Left hindlimb (tissue), 1 donor: ENCODE measurements at regions not wholly inside any gene's neighbourhood (a gene's known extent, or its start where the extent isn't known, plus 50 kb on each side); places are given as distances from the start of the nearest gene placed in this dataset.
"Not testable (repeated sequence)": the region's sequence is repeated elsewhere in the genome, so short reads cannot be mapped to it uniquely, and the experiment has no call there.

Experiments used
- DNase-seq: peaks from one replicate; pipeline ENCODE4 v3.0.0-alpha.2; 2018

DNA sequence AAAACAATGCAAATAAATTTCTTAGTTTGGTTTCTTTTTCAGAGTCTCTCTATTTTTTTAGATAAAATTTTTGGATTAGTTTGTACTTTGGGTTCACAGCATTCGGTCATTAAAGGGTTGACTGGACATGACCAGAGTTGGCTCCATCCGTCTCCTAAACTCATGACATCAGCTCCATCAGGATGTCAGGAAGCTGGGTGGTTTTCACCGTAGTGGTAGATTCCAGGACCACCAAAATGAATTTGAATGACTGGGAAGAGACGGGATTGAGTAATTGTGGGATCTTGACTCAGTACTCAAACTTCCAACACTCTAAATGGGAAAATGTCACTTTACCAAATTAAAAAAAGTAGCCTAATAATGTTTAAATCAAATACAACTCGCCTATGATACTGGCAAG, 279.2 kb upstream of the DUSP10 start:
- no peak for DNase-seq

DNA sequence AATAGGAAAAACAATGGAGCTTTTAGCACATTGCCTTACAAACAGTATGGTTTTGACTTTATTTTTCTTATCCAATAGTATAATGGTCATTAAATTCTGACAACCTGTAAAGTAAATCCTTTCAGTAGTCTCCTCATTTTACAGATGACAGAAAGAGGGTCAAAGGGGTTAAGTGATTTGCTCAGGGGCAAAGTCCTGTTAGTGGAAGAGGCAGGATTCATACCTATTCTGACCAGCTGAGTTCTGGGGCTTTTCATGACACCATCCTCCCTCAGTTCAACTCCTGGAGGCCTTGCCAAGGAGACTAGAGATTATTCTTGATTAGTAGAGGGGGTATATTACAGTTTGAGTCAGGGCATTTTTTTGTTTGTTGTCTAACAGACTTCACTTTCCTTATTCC, 278.7 kb upstream of the DUSP10 start:
- DNase-seq: no peak

DNA sequence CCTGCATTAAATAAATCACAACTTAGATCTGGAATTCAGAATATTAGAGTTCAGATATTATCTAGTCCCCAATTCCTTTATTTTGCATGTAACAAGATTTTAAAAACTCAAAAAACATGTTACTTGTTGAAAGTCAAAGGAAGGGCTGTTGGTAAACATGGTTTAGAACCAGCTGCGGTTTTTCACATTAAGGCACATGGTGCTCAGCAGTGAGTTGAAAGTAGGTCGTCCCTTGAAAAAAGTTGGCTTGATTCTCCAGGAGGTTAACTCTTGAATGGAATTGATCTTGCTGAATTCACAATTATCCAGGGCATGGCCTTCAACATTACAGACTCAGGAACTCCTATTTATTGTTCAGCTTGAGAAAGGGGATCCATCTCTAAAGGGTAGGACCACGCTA, 277.1 kb upstream of the DUSP10 start:
- DNase-seq: no peak

DNA sequence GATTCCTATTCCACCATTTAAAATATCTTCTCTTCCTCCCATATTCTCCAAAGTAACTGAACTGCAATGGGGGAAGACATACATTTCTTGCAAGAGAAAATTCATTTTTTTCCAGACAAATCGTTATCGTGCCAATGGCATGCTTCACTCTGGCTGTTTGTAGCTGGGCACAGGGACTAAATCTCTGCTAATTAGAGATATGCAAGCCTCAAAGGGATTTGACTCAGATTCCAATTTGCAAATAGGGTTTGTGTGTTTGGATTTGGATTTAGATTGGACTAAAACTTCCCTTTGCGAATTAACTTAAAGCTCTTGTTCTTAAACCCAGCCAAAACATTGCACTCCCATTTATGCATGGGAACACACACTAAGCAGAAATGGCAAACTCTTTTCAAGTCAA, 276.2 kb upstream of the DUSP10 start:
- no peak for DNase-seq

DNA sequence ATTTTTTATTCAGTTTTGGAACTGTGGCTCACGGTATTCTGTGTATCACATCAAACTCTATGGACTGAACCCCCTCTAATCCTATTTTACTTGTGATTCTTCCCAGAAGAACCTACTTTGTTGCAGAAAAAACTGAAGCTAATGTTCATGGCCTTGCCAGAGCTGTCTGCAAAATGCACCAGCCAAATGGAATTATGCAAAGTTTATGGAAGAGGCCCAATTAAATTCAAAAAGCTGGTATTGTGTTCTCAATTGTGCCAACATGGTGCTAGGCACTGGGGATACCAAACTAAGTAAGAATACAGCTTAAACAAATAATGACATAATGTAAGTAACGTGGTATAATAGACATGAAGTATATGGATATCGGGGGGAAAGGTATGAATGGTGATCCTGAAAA, 273.8 kb upstream of the DUSP10 start:
- DNase-seq: no peak

DNA sequence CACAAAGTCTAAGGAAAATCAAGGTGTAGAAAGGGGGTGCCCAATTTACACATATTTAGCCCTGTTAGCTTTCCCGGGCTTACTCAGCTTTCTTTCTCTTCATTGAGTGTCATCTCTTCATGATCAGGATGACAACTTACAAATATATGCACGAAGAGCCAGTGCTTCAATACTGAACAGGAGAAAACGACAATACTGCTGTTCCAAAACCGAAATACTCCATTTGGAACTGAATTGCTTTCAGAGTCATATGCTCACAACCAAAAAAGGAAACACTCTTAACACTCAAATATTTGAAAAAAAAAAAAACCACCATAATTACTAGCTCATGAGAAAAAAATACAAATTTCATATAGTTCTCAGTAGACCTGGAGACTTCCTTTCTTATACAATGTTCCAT, 272.1 kb upstream of the DUSP10 start:
- DNase-seq: no peak

DNA sequence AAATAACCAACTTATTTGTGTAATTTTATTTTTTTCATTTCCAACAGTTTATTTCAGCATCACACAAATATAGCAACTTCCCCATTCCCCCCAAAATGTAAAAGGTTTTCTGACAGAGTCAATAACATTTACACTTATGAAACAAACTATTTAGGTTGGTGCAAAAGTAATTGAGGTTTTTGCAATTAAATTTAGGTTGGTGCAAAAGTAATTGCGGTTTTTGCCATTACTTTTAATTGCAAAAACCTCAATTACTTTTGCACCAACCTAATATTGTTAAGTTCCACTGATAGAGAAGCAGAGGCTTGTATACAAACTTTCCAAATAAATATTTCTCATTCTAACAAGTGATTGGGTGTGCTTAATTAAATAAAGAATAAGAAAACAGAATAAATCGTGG, 270.9 kb upstream of the DUSP10 start:
- no peak for DNase-seq

DNA sequence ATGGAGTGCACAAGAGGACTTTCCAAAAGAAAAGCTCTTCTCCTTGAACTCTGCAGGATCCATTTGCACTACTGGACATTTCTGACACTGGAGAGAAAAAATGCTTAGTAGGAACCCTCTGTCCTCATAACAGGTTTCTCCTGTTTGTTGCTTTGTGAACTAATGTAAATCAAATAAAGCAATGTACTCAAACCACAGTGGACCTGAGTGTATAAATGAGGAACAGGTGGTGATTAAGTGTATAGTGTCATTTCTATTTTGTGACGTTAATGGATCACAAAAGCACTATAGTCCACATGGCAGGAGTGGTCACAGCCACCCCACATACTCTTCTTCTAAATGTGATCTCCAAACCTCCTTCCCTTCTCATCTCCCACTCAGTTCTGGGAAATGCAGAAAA, 268.4 kb upstream of the DUSP10 start:
- DNase-seq: no peak

DNA sequence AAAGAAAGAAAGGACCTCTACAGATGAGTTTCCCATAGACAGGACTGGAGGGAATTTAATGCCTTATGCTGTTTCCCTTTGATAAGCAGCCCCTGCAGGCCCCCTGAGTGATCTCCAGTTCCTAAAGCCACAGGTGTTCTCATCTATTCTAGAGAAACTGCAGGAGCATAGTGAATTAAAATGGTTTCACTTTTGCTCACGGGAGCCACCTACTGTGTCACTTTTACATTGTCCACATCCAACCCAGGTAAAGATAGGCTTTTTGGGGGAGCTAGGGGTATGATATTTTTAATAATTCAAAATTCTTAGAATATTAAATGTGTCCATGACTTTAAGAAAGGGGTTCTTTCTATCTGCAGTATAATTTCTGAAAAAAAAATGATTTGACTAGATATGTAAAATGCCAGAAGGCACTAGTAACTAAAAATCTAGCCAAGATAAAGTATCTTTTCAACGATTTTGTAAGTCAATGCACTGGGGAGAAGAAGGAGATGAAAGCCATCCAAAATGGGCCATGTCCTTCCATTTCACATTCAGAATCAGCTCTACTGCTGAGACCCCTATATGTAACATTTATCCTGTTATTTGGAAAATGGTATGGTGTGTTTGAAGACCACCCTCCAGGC, 267.3 kb upstream of the DUSP10 start:
- DNase-seq: no peak

DNA sequence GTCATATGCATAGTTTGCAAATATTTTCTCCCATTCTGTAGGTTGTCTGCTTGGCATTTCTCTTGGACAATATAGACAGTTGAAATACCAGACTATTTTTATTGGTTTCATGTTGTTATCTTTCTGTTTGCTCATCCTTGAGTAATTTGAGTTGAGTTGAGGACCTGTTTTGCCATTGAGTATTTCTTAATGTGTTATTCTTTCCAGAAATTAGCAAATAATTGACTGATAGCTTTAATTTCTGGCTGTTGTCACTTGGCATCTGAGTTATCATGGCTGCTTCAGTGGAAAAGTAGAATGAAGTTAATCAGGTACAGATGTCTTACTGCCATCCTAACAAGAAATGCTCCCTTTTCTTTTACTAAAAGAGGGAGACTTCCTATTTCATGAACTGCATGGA, 264.8 kb upstream of the DUSP10 start:
- no peak for DNase-seq

DNA sequence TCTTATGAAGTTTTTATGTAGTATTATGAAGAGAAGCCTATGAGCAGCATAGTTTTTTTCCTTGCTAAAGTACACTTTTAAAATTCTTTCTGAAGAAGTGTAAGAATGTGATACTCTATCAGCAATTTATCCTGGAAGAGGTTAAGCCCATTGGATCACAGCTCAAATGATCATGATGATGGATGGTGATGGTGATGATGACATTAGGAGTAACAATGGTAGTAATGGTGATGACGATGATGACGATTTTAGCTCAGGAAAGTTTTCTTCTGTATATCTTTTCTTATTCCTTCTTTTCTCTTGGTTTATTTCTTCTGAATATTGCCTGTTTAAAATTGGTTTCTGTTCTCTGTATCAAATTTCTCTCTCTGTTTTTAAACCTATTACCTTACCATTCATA, 262.9 kb upstream of the DUSP10 start:
- no peak for DNase-seq

DNA sequence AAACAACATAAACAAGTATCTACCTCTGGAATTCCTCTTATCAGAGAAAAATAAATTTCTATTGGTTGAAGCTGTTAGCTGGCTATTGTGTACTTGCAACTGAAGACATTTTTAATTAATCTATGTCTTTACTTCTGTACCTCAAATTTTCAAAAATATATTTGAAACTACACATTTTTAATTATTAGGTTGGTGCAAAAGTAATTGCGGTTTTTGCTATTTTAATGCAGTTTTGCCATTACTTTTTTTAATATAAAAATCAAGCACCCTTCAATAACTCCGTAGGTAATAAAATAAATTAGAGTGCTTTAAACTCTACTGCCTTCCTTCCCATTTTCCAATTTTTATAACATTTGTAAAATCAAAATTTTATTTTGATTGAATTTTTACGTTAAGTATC, 262.1 kb upstream of the DUSP10 start:
- no peak for DNase-seq

DNA sequence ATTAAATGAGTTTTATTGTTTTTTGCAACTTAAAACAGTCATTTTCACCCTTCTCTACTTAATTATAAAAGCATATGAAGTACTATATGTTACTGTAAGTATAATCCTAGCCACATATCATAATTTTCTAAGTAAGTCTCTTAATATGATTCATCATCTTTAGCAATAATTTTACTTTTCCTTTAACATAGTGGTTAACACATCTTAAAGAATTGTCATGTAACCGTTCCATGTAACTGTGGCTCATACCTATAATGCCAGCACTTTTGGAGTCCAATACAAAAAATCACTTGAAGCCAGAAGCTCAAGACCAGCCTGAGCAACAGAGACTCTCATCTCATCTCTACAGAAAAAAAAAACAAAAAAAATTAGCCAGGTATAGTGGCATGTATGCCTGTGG, 260.6 kb upstream of the DUSP10 start:
- DNase-seq: no peak

DNA sequence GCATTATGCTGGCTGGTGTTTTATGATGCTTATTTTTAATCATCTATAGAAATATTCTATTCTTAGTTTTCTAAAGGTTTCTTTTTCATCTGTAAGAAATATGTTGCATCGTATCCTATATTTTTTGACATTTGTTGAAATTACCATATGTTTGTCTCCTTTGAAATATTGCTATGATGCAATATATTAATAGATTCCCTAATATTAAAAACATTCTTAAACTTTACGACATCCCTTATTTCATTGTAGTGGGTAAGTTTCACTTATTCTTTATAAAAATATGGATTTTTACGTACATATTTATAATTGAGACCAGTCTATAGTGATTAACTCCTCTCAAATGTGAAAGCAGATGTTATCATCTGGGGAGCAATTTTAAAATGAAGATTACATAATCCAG, 258.2 kb upstream of the DUSP10 start:
- DNase-seq: no peak

DNA sequence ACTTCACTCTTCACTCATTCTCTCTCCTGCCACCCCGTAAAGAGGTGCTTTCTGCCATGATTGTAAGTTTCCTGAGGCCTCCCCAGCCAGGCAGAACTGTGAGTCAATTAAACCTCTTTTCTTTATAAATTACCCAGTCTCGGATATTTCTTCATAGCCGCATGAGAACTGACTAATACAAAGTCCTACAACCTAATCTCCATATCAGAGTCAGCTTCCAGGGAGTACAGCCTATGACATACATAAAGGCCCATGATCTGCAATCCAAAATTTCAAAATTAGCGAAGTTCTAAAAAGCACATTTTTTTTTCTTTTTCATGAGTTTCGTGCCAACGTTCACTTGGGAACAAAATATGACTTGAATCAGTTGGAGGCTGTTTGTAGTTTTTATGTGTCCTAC, 256.9 kb upstream of the DUSP10 start:
- no peak for DNase-seq

DNA sequence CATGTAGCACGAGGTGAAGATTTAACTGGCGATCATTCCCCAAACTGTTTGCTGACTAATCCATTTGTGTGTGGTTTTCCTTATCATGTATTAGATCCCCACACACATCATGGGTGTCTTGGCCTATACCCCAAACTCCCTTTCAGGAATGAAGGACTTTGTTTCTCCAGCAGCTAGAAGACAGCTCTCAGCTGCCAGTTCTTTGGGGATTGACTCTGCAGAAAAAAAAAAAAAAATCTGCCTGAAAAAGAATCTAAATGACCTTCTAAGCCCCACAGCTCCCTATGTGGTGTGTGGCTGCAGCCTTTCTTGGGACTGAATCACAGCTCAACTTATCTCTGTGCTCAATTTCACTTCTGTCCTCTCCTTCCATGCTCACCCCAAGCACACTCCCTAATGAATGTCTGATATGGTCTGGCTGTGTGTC, 256.3 kb upstream of the DUSP10 start:
- DNase-seq: no peak

DNA sequence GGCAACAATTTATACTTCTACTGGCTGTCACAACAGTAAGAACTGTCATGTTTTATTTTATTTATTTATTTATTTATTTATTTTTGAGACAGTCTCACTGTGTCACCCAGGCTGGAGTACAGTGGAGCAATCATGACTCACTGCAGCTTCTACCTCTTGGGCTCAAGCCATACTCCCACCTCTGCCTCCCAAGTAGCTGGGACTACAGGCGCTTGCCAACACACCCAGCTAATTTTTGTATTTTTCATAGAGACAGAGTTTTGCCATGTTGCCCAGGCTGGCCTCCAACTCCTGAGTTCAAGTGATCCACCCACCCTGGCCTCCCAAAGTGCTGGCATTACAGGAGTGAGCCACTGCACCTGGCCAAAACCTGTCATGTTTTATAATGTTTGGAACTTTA, 255.1 kb upstream of the DUSP10 start:
- DNase-seq: not testable (repeated sequence)

DNA sequence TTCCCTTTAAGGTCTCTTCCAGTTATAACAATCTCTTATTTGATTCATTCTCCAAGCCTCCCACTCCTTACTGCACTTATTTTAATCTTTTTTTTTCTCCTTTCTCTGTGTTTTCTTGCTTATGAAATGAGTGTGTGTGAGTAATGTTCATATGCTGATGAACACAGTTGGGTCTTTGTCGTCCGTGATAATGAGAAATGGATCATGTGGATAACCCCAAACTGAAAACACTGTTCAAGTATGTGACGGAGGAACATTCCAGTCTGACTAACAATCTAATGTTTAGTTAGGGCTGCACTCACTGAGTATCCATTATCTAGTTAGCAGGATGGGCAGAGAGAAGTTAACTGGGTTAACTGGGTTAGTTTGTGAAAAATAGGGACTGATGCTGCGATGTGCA, 253.1 kb upstream of the DUSP10 start:
- no peak for DNase-seq

DNA sequence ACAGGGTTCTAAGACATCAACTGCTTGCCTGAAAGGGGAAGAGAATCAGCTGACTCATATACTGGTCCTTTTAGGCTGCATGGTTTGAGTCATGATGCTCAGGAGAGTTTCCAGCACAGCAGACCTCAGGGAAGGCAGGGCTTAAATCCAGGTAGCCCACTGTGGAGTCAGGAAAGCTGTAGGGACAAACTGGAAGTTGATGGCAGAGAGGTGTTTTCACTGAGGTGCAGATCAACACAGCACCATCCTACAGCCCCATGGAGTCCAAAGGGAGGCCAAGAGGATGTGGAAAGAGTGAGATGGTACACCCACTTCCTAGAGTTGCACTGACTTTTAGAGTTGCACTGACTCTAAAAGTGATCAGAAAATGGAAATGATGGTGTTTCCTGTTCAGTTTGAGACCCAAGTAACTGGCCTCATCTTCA, 252.4 kb upstream of the DUSP10 start:
- no peak for DNase-seq

DNA sequence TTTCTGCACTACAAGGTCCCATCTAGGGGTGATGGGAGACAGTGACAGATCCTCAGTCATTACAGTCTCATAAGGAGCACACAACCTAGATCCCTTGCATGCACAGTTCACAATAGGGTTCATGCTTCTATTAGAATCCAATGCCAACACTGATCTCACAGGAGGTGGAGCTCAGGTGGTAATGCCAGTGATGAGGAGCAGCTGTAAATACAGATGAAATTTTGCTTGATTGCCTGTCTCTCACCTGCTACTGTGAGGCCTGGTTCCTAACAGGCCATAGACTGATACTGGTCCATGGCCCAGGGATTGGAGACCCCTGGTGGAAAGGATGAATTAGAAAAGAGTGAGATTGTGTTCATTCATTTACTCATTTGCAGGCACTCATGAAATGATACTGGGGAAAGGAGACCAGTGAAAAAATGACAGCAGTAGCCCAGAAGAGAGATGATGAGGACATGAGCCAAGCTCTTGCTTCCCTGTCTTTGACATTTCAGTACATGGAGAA, 251.6 kb upstream of the DUSP10 start:
- DNase-seq: no peak

DNA sequence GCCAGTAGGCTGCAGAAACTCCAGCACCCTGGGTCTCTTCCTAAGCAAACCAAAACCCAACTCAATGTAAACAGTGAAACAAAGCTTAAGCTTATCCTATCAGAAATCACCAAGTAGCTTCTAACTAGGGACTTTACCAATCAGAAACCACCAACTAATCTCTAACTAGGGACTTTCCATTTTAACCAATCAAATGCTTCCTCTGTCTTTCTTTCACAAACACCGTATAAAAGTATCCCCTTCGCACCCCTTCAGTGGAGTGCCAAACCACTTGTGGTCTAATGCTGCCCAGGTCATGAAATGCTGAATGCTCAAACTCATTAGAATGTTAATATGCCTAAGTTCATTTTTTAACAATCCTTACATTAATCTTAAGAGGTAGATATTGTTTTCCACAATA, 250.5 kb upstream of the DUSP10 start:
- no peak for DNase-seq

DNA sequence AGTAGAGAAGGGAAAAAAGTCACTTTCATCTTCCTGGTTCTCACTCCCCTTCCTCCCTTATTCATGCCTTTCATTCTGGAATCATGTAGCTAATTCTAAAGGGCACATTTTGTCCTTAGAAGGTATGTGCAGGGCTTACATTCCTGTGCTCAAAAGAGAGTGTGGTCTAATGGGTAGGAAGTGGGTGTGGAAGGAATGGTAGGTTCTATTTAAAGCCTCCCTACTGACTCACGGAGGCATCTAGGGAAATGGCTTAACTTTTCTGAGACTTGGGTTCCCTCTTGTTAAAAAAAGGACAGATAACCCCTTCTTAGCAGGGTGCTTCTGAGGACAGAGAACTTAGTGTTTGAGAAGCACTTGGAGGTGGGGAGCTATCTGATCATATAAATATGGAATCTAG, 249.3 kb upstream of the DUSP10 start:
- no peak for DNase-seq

DNA sequence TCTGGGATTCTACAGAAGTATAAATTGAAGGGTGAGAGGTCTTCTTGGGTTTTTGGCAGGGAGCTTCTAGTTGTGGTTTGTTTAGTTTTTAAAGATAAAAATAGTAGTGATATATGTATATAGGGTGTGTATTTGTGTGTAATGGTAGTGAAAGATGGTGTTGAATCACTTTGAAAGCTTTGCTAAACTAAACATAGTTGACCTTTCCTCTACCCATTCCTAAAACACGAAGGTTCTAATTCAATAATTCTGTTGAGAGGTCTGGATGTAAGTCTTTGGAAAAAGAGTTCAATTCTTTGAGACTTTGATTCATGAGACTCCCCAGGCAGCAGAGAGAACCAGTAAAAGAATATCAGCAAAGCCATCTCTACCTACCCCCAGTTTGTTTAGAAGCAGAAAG, 247.9 kb upstream of the DUSP10 start:
- DNase-seq: no peak

DNA sequence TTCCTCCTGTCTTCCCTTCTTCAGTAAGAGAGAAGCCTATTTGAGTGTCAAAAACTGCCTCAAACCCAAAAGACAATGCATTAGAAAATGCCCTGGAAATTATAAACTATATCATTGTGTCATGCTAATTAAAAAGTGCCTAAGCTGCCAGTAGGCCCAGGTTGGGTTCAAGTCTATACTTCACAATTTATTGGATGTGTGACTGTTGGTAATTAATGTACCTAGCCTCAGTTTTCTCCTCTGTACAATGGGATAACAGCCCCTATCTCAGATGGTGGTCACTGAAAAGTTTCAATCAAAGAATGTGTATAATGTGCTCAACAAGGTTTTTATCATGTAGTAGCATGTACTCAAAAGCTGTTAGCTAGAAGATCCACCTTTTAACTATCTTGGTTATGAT, 246.9 kb upstream of the DUSP10 start:
- DNase-seq: no peak

DNA sequence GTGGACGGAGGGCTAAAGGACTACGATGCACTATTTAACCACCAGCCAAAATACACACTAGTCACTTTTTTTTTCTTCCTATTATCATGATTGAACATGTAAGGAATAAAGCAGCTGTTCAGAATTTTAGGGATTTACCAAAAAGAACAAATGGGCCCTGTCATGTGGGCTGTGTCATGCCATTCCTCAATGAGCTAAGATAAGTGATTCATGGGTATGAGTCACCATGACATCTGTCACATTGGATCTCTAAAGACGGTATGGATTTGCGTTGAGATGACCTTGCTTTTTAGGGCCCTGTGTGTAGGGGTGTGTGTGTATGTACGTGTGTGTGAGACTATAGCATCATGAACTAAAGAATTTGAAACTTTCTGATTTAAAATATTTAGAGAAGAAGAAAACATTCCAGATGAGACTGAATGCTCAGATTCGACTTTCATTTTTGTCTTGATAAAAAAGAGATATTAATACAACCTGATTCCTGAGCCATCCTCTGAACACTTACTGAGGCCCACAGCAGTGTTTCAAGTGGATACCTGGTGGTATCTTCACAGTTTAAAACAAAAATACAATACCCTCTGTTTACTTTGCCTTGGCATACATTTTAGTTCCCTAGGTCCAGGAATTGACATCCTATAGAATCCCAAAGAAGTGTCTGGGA, 246.1 kb upstream of the DUSP10 start:
- DNase-seq: no peak
